GM12865 (cell line): ENCODE measurements at regions not wholly inside any gene's neighbourhood (a gene's known extent, or its start where the extent isn't known, plus 50 kb on each side); places are given as distances from the start of the nearest gene placed in this dataset.

Experiments used
- DNase-seq: peaks from one replicate; pipeline ENCODE4 v3.0.0; 2010; ENCODE audit warnings: low read depth
- H3K4me3 ChIP-seq: 2 replicates; pipeline ENCODE4 v1.5.1; 2011; ENCODE audit warnings: mild to moderate bottlenecking, low read depth, low read length, control low read depth
- CTCF ChIP-seq: IDR thresholded peaks from 2 replicates; pipeline ENCODE4 v1.5.1; 2011; ENCODE audit warnings: low read length, control low read depth, low read depth, inconsistent platforms; ENCODE audit not compliant: insufficient read depth; ENCODE audit errors: missing control alignments

- H3K4me3 ChIP-seq: no peak overlapping the region
- no peak for TF ChIP-seq CTCF
- DNase-seq: no peak
Measured at GRCh38 chr20:60780388-60781025, 471.6 kb upstream of the CDH4 start.

DNA sequence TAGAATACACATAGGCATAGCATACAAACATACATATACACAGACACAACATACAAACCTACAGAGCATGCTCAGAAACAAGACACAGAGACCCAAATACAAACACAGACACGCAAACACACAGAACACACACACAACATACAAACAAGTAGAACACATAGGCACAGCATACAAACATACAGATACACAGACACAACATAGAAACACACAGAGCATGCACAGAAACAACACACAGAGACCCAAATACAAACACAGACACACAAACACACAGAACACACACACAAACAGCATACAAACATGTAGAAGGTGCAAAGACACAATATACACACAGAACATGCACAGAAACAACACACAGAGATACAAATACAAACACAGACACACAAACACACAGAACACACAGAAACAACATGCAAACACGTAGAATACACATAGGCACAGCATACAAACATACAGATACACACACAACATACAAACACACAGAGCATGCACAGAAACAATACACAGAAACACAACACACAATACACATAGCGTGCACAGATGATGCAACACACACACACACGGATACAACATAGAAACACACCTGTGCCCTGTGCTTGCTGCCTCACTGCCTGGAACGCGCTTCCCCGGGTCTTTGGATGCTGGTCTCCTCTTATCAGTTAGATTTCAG, 469.0 kb upstream of the CDH4 start:
- no peak for DNase-seq
- H3K4me3 ChIP-seq: no peak overlapping the region
- no peak for TF ChIP-seq CTCF

DNA sequence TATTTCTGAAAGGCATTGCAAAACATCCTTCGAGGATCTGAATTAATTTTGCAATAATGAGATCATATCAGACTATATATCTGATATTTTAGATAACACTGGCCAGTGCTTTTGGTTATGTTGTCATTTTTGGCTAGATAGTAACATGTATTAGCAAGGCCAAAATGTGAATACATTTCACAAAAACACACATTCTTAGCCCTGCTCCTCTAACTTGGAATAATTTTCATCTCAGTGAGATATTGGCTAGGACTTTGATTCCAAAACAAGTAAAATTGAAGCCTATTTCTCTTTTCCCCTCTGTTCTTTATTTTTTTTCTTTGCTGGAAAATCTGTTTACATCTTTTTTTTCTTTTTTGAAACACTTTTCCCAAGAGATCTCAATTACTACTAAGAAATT, 466.8 kb upstream of the CDH4 start:
- DNase-seq: no peak
- no peak overlapping the region for H3K4me3 ChIP-seq
- no peak for TF ChIP-seq CTCF

- no peak overlapping the region for H3K4me3 ChIP-seq
- DNase-seq: no peak
- no peak for TF ChIP-seq CTCF
Measured at GRCh38 chr20:60785785-60786184, 466.3 kb upstream of the CDH4 start.

- no peak for DNase-seq
- TF ChIP-seq CTCF: no peak
- H3K4me3 ChIP-seq: no peak overlapping the region
Measured at GRCh38 chr20:60786686-60787217, 465.3 kb upstream of the CDH4 start.

GRCh38 chr20:60787276-60787675, 464.8 kb upstream of the CDH4 start:
- no peak for DNase-seq
- no peak overlapping the region for H3K4me3 ChIP-seq
- no peak for TF ChIP-seq CTCF
